Glutamatergic neuron (in vitro differentiated cells): ENCODE measurements at regions not wholly inside any gene's neighbourhood (a gene's known extent, or its start where the extent isn't known, plus 50 kb on each side); places are given as distances from the start of the nearest gene placed in this dataset.

Experiments
- DNase-seq: peaks from one replicate; pipeline ENCODE4 v3.0.0; 2022
- H3K27ac Mint-ChIP-seq: one replicate; pipeline ENCODE4 v1.8.0; 2020; ENCODE audit warnings: mild to moderate bottlenecking, mixed read lengths, inconsistent platforms; ENCODE audit not compliant: unreplicated experiment
- H3K27me3 Mint-ChIP-seq: one replicate; pipeline ENCODE4 v1.8.0; 2020; ENCODE audit warnings: mild to moderate bottlenecking, moderate library complexity, mixed read lengths, inconsistent platforms; ENCODE audit not compliant: unreplicated experiment
- H3K36me3 Mint-ChIP-seq: one replicate; pipeline ENCODE4 v1.8.0; 2020; ENCODE audit warnings: mild to moderate bottlenecking, mixed read lengths, inconsistent platforms; ENCODE audit not compliant: unreplicated experiment
- H3K4me1 Mint-ChIP-seq: one replicate; pipeline ENCODE4 v1.8.0; 2020; ENCODE audit warnings: mild to moderate bottlenecking, low read depth, mixed read lengths, inconsistent platforms; ENCODE audit not compliant: unreplicated experiment
- H3K4me3 Mint-ChIP-seq: one replicate; pipeline ENCODE4 v1.8.0; 2020; ENCODE audit warnings: mild to moderate bottlenecking, mixed read lengths, inconsistent platforms; ENCODE audit not compliant: unreplicated experiment
- H3K9me3 Mint-ChIP-seq: one replicate; pipeline ENCODE4 v1.8.0; 2020; ENCODE audit warnings: mild to moderate bottlenecking, moderate library complexity, mixed read lengths, inconsistent platforms; ENCODE audit not compliant: unreplicated experiment
- TF ChIP-seq, protein P1 (sequence below): fragments of 200-600 bp; sonication (generic); IDR thresholded peaks from one replicate; pipeline ENCODE4 v1.5.0; 2021; ENCODE audit not compliant: partially characterized antibody, unreplicated experiment

DNA sequence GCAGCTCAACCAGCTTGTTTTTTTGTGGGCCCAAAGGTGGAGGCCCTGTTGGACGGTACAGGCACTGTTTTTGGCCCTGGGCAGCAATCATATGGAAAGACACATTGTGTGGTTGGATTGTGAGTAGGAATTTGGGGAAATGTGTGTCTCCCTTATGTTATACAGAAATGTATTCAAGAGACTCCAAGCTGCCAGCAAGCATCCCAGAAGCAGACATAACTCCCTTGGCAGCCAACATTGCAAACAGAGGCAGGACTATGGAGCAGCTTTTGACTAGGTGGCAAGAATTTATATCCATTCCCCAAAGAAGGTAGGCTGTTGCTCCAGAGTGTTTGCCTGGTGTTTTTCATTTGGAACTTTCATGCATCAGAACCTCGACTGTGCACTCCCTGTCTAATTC is 104.9 kb downstream of the BUB3 start:
- H3K9me3 Mint-ChIP-seq: no peaks in the 10 kb centered on the region
- H3K27me3 Mint-ChIP-seq: no peaks in the 10 kb centered on the region
- no peak overlapping the region for H3K27ac Mint-ChIP-seq
- no peak overlapping the region for H3K4me3 Mint-ChIP-seq
- H3K36me3 Mint-ChIP-seq: no peaks in the 10 kb centered on the region
- H3K4me1 Mint-ChIP-seq: no peaks in the 10 kb centered on the region
- TF ChIP-seq, protein P1, sequence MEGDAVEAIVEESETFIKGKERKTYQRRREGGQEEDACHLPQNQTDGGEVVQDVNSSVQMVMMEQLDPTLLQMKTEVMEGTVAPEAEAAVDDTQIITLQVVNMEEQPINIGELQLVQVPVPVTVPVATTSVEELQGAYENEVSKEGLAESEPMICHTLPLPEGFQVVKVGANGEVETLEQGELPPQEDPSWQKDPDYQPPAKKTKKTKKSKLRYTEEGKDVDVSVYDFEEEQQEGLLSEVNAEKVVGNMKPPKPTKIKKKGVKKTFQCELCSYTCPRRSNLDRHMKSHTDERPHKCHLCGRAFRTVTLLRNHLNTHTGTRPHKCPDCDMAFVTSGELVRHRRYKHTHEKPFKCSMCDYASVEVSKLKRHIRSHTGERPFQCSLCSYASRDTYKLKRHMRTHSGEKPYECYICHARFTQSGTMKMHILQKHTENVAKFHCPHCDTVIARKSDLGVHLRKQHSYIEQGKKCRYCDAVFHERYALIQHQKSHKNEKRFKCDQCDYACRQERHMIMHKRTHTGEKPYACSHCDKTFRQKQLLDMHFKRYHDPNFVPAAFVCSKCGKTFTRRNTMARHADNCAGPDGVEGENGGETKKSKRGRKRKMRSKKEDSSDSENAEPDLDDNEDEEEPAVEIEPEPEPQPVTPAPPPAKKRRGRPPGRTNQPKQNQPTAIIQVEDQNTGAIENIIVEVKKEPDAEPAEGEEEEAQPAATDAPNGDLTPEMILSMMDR: no peak
- no peak for DNase-seq

DNA sequence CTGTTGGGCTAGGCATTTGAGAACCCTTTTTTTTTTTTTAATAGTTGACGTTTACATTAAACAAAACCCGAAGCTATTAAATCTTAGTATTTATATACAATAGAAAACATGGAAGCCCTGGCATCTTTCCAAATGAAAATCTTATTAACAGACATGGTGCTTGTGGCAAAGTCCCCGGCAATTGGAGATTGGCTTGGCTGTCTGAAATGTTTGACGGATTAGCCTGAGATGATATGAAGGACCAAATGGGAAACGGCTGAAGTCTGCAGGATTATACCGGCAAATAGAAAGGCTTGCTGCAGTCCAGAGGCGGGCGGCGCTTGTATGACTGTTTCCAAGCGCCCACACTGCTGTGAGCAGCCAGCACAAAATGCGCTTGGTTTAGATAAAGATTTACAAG is 105.6 kb downstream of the BUB3 start:
- H3K4me1 Mint-ChIP-seq: no peaks in the 10 kb centered on the region

DNA sequence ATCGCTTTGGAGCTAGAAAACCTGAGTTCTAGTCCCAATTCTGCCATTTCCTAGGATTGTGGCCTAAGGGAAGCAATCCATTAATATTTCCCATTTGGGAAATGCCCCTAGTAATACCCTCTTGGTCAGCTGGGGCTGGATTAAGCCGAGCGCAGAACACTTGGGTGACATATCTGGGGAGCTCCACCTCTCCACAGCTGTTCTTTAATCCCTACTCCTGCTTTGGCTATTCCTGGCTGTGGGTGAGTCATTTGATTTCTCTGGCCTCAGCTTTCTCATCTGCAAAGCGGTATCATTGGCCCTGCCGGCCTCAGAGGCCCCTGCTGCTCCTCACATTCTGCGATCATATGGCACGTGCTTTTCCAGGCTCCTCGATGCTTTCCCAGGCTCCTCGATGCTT is 108.3 kb downstream of the BUB3 start:
- Mint-ChIP-seq H3K9me3 (no peaks in the 10 kb centered on the region), H3K4me3 (no peak overlapping the region), H3K27me3 (no peaks in the 10 kb centered on the region), H3K4me1 (no peaks in the 10 kb centered on the region), H3K36me3 (no peaks in the 10 kb centered on the region), H3K27ac (no peak overlapping the region)
- TF ChIP-seq, protein P1: no peak
- no peak for DNase-seq

More for the DNA sequence above, 105.6 kb downstream of the BUB3 start:
- H3K27me3 Mint-ChIP-seq: no peaks in the 10 kb centered on the region
- no peaks in the 10 kb centered on the region for H3K36me3 Mint-ChIP-seq
- H3K27ac Mint-ChIP-seq: no peak overlapping the region
- no peaks in the 10 kb centered on the region for H3K9me3 Mint-ChIP-seq
- H3K4me3 Mint-ChIP-seq: no peak overlapping the region
- no peak for DNase-seq
- TF ChIP-seq, protein P1: no peak

DNA sequence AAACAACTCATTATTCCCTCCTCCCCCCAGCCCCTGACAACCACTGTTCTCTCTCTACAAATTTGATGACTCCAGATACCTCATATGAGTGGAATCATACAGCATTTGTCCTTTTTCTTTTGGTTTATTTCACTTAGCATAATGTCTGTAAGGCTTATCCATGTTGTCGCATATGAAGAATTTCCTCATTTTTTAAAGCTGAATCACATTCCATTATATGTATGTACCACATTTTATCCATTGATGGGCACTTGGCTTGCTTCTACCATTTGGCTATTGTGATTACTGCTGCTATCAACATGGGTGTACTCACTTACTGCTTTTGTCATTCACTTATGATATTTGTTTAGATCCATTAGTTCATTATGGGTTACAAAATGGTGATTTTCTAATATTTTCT is 112.8 kb downstream of the BUB3 start:
- H3K4me1 Mint-ChIP-seq: no peaks in the 10 kb centered on the region
- H3K36me3 Mint-ChIP-seq: no peaks in the 10 kb centered on the region
- no peak for DNase-seq
- no peaks in the 10 kb centered on the region for H3K27me3 Mint-ChIP-seq
- no peak overlapping the region for H3K27ac Mint-ChIP-seq
- peaks cover 1% of the 10 kb centered on the region for H3K9me3 Mint-ChIP-seq
- TF ChIP-seq, protein P1: no peak
- H3K4me3 Mint-ChIP-seq: no peak overlapping the region

DNA sequence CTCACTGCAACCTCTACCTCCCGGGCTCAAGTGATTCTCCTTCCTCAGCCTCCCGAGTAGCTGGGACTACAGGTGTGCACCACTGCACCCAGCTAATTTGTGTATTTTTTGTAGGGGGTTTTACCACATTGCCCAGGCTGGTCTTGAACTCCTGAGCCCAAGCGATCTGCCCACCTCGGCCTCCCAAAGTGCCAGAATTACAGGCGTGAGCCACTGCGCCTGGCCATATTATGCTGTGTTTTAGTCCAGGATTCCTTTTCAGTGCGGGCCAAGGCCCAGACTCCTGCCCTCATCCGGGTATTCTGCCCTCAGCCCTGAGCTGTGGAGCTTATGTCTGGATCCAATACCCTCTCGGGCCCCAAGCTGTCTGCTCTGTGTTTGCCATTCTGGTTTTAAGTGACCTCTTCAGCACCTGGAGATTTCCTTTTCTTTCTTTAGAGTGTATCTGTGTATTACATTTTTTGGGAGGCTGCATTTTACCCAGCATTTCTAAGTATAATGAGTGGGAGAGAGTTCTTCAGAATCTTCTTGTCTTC is 114.9 kb downstream of the BUB3 start:
- TF ChIP-seq, protein P1: no peak
- H3K9me3 Mint-ChIP-seq: peaks cover 1% of the 10 kb centered on the region
- no peak for DNase-seq
- H3K27ac Mint-ChIP-seq: no peak overlapping the region
- H3K4me1 Mint-ChIP-seq: no peaks in the 10 kb centered on the region
- no peaks in the 10 kb centered on the region for H3K27me3 Mint-ChIP-seq
- no peaks in the 10 kb centered on the region for H3K36me3 Mint-ChIP-seq
- no peak overlapping the region for H3K4me3 Mint-ChIP-seq
